WTC11 (cell line): ENCODE measurements at regions not wholly inside any gene's neighbourhood (a gene's known extent, or its start where the extent isn't known, plus 50 kb on each side); places are given as distances from the start of the nearest gene placed in this dataset.

ENCODE experiments used
- CBFB ChIP-seq: sonication (generic); formaldehyde crosslinking; IDR thresholded peaks from 2 replicates; pipeline ENCODE4 v1.8.1; 2022; ENCODE audit warnings: mild to moderate bottlenecking, low read depth, missing genetic modification reagents
- CTCF ChIP-seq: fragments of 200-600 bp; IDR thresholded peaks from 2 replicates; pipeline ENCODE4 v1.8.0; 2022; ENCODE audit warnings: antibody characterized with exemption
- ESRRA ChIP-seq: sonication (generic); formaldehyde crosslinking; IDR thresholded peaks from 2 replicates; pipeline ENCODE4 v1.8.1; 2022; ENCODE audit warnings: mild to moderate bottlenecking, missing genetic modification reagents, borderline replicate concordance
- GABPB1 ChIP-seq: sonication (generic); formaldehyde crosslinking; IDR thresholded peaks from 2 replicates; pipeline ENCODE4 v1.8.1; 2023; ENCODE audit warnings: mild to moderate bottlenecking, missing genetic modification reagents
- MAX ChIP-seq: sonication (generic); formaldehyde crosslinking; IDR thresholded peaks from 2 replicates; pipeline ENCODE4 v1.8.0; 2022; ENCODE audit warnings: mild to moderate bottlenecking, missing genetic modification reagents
- NR2C2 ChIP-seq: sonication (generic); formaldehyde crosslinking; IDR thresholded peaks from 2 replicates; pipeline ENCODE4 v1.8.0; 2022; ENCODE audit warnings: mild to moderate bottlenecking, missing genetic modification reagents
- NR3C1 ChIP-seq: sonication (generic); formaldehyde crosslinking; conservative IDR thresholded peaks from 2 replicates; pipeline ENCODE4 v1.8.1; 2023; ENCODE audit warnings: low read depth, mild to moderate bottlenecking, missing genetic modification reagents
- OVOL2 ChIP-seq: fragments of 250-450 bp; sonication (Bioruptor Pico); IDR thresholded peaks from 2 replicates; pipeline ENCODE4 v1.9.0; 2021; ENCODE audit warnings: mild to moderate bottlenecking, borderline replicate concordance
- PREB ChIP-seq: sonication (generic); formaldehyde crosslinking; IDR thresholded peaks from 2 replicates; pipeline ENCODE4 v1.8.1; 2022; ENCODE audit warnings: mild to moderate bottlenecking, missing genetic modification reagents, moderate library complexity, borderline replicate concordance
- RELA ChIP-seq: sonication (generic); formaldehyde crosslinking; IDR thresholded peaks from 2 replicates; pipeline ENCODE4 v1.8.1; 2022; ENCODE audit warnings: missing genetic modification reagents, mild to moderate bottlenecking, borderline replicate concordance
- TP53 ChIP-seq: sonication (generic); formaldehyde crosslinking; IDR thresholded peaks from 2 replicates; pipeline ENCODE4 v1.8.1; 2023; ENCODE audit warnings: mild to moderate bottlenecking, missing genetic modification reagents
- USF2 ChIP-seq: sonication (generic); formaldehyde crosslinking; IDR thresholded peaks from 2 replicates; pipeline ENCODE4 v1.8.1; 2023; ENCODE audit warnings: mild to moderate bottlenecking, missing genetic modification reagents, moderate library complexity
- ZSCAN18 ChIP-seq: fragments of 250-450 bp; sonication (Bioruptor Pico); IDR thresholded peaks from 2 replicates; pipeline ENCODE4 v2.1.2; 2022; ENCODE audit warnings: mild to moderate bottlenecking, moderate library complexity
- TF ChIP-seq, protein P1 (sequence below): sonication (generic); formaldehyde crosslinking; IDR thresholded peaks from 2 replicates; pipeline ENCODE4 v1.8.1; 2022; ENCODE audit warnings: missing genetic modification reagents, borderline replicate concordance

DNA sequence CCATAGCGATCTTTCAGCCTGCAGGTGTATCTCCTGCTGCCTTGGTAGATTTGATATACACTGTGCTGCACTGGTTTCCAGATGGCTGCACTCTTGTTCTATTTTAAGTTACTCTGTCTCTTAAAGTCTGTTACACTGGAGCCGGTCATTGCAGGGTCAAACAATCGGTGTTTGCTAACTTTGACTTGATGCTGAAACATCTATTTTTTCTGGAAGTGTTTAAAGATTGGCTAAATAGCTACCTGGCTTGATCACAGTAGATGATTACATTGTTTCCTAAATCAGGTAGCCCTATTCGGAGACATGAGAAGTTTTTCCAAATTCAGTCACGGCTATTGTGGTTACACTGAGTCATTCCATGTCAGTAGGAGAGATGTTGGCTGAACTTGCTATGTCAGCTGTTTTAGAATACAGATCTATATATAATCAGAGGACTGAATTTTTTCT, 574.8 kb downstream of the ETV1 start:
- TF ChIP-seq RELA (no peak), PREB (no peak), OVOL2 (CRISPR knock-in tag) (no peak), MAX (CRISPR knock-in tag) (no peak), TP53 (CRISPR knock-in tag) (no peak), NR3C1 (no peak), USF2 (no peak), CTCF (no peak), NR2C2 (CRISPR knock-in tag) (no peak), CBFB (CRISPR knock-in tag) (no peak), ESRRA (no peak), ZSCAN18 (CRISPR knock-in tag) (no peak), GABPB1 (CRISPR knock-in tag) (no peak)
- TF ChIP-seq, protein P1, sequence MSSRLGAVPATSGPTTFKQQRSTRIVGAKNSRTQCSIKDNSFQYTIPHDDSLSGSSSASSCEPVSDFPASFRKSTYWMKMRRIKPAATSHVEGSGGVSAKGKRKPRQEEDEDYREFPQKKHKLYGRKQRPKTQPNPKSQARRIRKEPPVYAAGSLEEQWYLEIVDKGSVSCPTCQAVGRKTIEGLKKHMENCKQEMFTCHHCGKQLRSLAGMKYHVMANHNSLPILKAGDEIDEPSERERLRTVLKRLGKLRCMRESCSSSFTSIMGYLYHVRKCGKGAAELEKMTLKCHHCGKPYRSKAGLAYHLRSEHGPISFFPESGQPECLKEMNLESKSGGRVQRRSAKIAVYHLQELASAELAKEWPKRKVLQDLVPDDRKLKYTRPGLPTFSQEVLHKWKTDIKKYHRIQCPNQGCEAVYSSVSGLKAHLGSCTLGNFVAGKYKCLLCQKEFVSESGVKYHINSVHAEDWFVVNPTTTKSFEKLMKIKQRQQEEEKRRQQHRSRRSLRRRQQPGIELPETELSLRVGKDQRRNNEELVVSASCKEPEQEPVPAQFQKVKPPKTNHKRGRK (CRISPR knock-in tag) = no peak
